ENCODE measurements at regions not wholly inside any gene's neighbourhood (a gene's known extent, or its start where the extent isn't known, plus 50 kb on each side); places are given as distances from the start of the nearest gene placed in this dataset.
"Not testable (repeated sequence)": the region's sequence is repeated elsewhere in the genome, so short reads cannot be mapped to it uniquely, and the experiment has no call there.

- DNase-seq (ENCODE audit: low read depth): no peak
Observed at GRCh38 chr4:72875545-72875944, 194.0 kb downstream of the COX18 start.

- no peak for DNase-seq (ENCODE audit: low read depth)
Observed at GRCh38 chr4:72875138-72875537, 194.4 kb downstream of the COX18 start.

GRCh38 chr4:72864898-72865297 lies 204.6 kb downstream of the COX18 start:
- DNase-seq (ENCODE audit: low read depth): no peak

- DNase-seq (ENCODE audit: low read depth): not testable (repeated sequence)
Observed at GRCh38 chr4:72864277-72864676, 205.2 kb downstream of the COX18 start.

- no peak for DNase-seq (ENCODE audit: low read depth)
Observed at GRCh38 chr4:72860766-72861165, 208.8 kb downstream of the COX18 start.

- DNase-seq (ENCODE audit: low read depth): peak; percentile 81
Observed at GRCh38 chr4:72858328-72858727, 211.2 kb downstream of the COX18 start.

- no peak for DNase-seq (ENCODE audit: low read depth)
Observed at GRCh38 chr4:72857787-72858186, 211.7 kb downstream of the COX18 start.

- DNase-seq (ENCODE audit: low read depth): no peak
Observed at GRCh38 chr4:72857216-72857615, 212.3 kb downstream of the COX18 start.

- no peak for DNase-seq (ENCODE audit: low read depth)
Observed at GRCh38 chr4:72846280-72847111, 223.0 kb downstream of the COX18 start.

GRCh38 chr4:72843466-72843865 lies 226.1 kb downstream of the COX18 start:
- DNase-seq (ENCODE audit: low read depth): no peak

GRCh38 chr4:72842323-72842722 lies 227.2 kb downstream of the COX18 start:
- no peak for DNase-seq (ENCODE audit: low read depth)

- not testable (repeated sequence) for DNase-seq (ENCODE audit: low read depth)
Observed at GRCh38 chr4:72840166-72840565, 229.3 kb downstream of the COX18 start.

GRCh38 chr4:72828864-72829263 lies 240.7 kb downstream of the COX18 start:
- no peak for DNase-seq (ENCODE audit: low read depth)

- no peak for DNase-seq (ENCODE audit: low read depth)
Observed at GRCh38 chr4:72827968-72828367, 241.5 kb downstream of the COX18 start.

GRCh38 chr4:72820107-72820506 lies 249.4 kb downstream of the COX18 start:
- DNase-seq (ENCODE audit: low read depth): no peak

GRCh38 chr4:72817012-72817411 lies 248.0 kb upstream of the ADAMTS3 start:
- peak; percentile 51 for DNase-seq (ENCODE audit: low read depth)

GRCh38 chr4:72814241-72814640 lies 245.2 kb upstream of the ADAMTS3 start:
- DNase-seq (ENCODE audit: low read depth): no peak

GRCh38 chr4:72809208-72809607 lies 240.2 kb upstream of the ADAMTS3 start:
- DNase-seq (ENCODE audit: low read depth): no peak

GRCh38 chr4:72805284-72805683 lies 236.3 kb upstream of the ADAMTS3 start:
- DNase-seq (ENCODE audit: low read depth): no peak

GRCh38 chr4:72797486-72797885 lies 228.5 kb upstream of the ADAMTS3 start:
- DNase-seq (ENCODE audit: low read depth): no peak

- no peak for DNase-seq (ENCODE audit: low read depth)
Observed at GRCh38 chr4:72791054-72791453, 222.0 kb upstream of the ADAMTS3 start.

- DNase-seq (ENCODE audit: low read depth): no peak
Observed at GRCh38 chr4:72786401-72786990, 217.5 kb upstream of the ADAMTS3 start.

- DNase-seq (ENCODE audit: low read depth): no peak
Observed at GRCh38 chr4:72779241-72779640, 210.2 kb upstream of the ADAMTS3 start.

GRCh38 chr4:72777436-72777835 lies 208.4 kb upstream of the ADAMTS3 start:
- no peak for DNase-seq (ENCODE audit: low read depth)
